ENCODE measurements at regions not wholly inside any gene's neighbourhood (a gene's known extent, or its start where the extent isn't known, plus 50 kb on each side); places are given as distances from the start of the nearest gene placed in this dataset.
"Not testable (repeated sequence)": the region's sequence is repeated elsewhere in the genome, so short reads cannot be mapped to it uniquely, and the experiment has no call there.

DNA sequence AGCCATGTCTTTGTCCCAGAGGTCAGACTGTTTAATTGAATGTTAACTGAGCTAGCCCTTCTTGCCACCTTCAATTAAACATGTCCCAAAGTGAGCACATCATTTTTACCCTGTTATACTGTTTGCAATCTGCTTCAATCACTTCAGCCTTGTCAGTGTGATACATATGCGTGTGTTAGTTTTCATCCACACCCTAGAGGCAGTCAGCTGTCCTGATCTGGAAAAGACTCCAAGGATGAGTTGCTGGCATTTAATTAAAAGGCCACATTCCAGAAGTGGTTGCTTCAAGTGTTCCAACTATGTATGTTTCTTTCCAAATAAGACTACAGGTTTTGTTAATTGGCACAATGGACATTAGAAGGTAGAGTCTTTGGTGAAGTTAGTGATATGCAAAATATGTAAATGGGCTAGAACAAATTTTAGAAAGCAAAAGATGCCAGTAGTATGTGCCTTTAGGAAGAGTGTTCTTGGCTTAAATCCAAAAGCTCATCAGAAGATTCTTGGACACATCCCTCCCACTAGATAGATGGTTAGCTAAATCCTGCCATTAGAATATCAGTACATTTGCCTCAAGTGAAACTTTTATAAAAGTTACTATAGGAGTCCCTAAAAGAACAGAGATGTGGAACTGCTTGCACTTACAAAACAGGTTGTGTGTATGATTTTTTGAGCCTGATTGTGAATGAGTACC is 79.5 kb upstream of the SLIT2 start:
- no peaks in the 10 kb centered on the region for H3K36me3 ChIP-seq (ENCODE audit: insufficient read depth, low read length)
- no peak overlapping the region for H3K4me3 ChIP-seq (ENCODE audit: low read depth in 1 of 2, low read length in 2 of 2)
- H3K4me1 ChIP-seq (ENCODE audit: insufficient read depth, low read length), result no peaks in the 10 kb centered on the region
- no peaks in the 10 kb centered on the region for H3K9me3 ChIP-seq (ENCODE audit: low read length)
- H3K27ac ChIP-seq (ENCODE audit: low read depth, low read length), result no peak overlapping the region
- H3K27me3 ChIP-seq (ENCODE audit: control insufficient read depth in 1 of 2, insufficient read depth in 2 of 2, low read length in 2 of 2), result no peaks in the 10 kb centered on the region
- H3K9ac ChIP-seq (ENCODE audit: low read length), result no peak overlapping the region

DNA sequence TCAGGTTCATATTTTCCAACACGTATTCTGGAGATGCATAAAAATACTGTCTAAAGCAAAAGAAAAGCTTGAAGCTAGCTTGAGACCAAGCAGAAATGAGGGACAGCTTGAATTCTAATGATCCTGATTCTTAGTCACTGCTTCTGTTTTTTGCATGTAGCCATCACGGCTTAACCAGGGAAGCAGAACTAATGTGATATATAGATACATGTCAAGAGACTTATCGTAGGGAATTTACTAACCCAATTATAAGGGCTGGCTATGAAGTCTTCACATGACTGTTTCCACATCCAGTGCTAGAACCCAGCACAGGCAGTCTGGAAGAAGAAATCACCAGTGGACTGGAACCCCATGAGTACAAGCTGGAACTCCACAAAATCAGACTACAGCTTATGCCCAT is 85.2 kb upstream of the SLIT2 start:
- Histone ChIP-seq H3K4me3 (ENCODE audit: low read depth in 1 of 2, low read length in 2 of 2) (no peak overlapping the region), H3K27ac (ENCODE audit: low read depth, low read length) (no peak overlapping the region), H3K4me1 (ENCODE audit: insufficient read depth, low read length) (no peaks in the 10 kb centered on the region), H3K36me3 (ENCODE audit: insufficient read depth, low read length) (no peaks in the 10 kb centered on the region), H3K9ac (ENCODE audit: low read length) (no peak overlapping the region), H3K9me3 (ENCODE audit: low read length) (no peaks in the 10 kb centered on the region), H3K27me3 (ENCODE audit: control insufficient read depth in 1 of 2, insufficient read depth in 2 of 2, low read length in 2 of 2) (no peaks in the 10 kb centered on the region)

DNA sequence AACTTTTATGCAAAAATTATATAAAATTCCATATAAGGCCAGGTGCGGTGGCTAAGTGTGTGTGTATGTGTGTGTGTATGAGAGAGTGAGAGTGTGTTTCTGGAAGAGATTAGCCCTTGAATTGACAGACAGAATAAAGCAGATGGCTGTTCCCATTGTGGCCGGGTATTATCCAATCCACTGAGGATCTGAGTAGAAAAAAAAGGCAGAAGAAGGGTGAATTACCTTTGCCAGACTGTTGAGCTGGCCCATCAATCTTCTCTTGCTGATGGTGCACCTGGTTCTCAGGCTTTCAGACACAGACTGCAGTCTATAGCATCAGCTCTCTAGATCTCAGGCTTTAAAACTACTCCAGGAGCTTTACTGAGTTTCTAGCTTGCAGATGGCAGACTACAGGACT is 92.2 kb upstream of the SLIT2 start:
- H3K36me3 ChIP-seq (ENCODE audit: insufficient read depth, low read length), result no peaks in the 10 kb centered on the region
- H3K9me3 ChIP-seq (ENCODE audit: low read length), result no peaks in the 10 kb centered on the region
- no peak overlapping the region for H3K27ac ChIP-seq (ENCODE audit: low read depth, low read length)
- no peak overlapping the region for H3K9ac ChIP-seq (ENCODE audit: low read length)
- H3K27me3 ChIP-seq (ENCODE audit: control insufficient read depth in 1 of 2, insufficient read depth in 2 of 2, low read length in 2 of 2), result no peaks in the 10 kb centered on the region
- H3K4me1 ChIP-seq (ENCODE audit: insufficient read depth, low read length), result no peaks in the 10 kb centered on the region
- H3K4me3 ChIP-seq (ENCODE audit: low read depth in 1 of 2, low read length in 2 of 2), result no peak overlapping the region

DNA sequence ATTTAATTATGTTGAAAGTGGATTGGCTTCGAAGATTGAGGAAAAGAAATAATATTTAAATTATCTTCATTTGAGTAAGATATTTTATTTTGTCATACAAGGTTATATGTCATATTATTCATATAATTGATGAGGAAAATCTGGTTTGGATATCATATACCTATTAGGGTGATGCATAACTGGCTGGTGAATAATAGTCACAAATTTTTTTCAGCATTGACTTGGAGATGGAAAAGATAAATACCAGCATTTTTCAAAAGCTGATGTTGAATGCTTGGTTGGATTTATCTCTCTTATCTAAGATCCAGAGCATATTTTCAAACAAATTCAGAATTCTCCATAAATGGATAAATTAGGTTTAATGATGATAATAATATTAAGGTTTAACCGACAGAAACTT is 93.5 kb upstream of the SLIT2 start:
- H3K9me3 ChIP-seq (ENCODE audit: low read length), result no peaks in the 10 kb centered on the region
- H3K4me3 ChIP-seq (ENCODE audit: low read depth in 1 of 2, low read length in 2 of 2), result no peak overlapping the region
- H3K36me3 ChIP-seq (ENCODE audit: insufficient read depth, low read length), result no peaks in the 10 kb centered on the region
- H3K27me3 ChIP-seq (ENCODE audit: control insufficient read depth in 1 of 2, insufficient read depth in 2 of 2, low read length in 2 of 2), result no peaks in the 10 kb centered on the region
- H3K9ac ChIP-seq (ENCODE audit: low read length), result no peak overlapping the region
- H3K27ac ChIP-seq (ENCODE audit: low read depth, low read length), result no peak overlapping the region
- H3K4me1 ChIP-seq (ENCODE audit: insufficient read depth, low read length), result no peaks in the 10 kb centered on the region

DNA sequence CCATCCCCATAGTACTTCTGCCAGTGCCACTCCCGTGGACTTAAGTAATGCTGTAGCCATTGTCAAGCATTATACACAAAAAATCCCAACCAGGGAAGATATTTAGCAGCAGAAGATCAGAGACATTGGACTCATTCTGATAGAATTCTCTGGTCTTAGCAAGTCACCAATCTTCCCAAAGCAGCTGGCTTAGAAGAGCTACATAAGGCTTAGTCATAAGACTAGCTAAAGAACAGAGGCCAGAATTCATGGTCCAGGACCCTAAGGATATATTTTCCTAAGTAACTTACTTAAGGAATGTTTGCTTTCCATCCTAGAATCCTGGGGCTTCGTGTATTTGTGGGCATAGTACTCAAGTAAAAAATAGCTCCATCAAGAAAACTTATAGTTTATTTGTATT is 100.3 kb upstream of the SLIT2 start:
- Histone ChIP-seq H3K27me3 (ENCODE audit: control insufficient read depth in 1 of 2, insufficient read depth in 2 of 2, low read length in 2 of 2) (no peaks in the 10 kb centered on the region), H3K9me3 (ENCODE audit: low read length) (no peaks in the 10 kb centered on the region), H3K4me1 (ENCODE audit: insufficient read depth, low read length) (no peaks in the 10 kb centered on the region), H3K9ac (ENCODE audit: low read length) (no peak overlapping the region), H3K27ac (ENCODE audit: low read depth, low read length) (no peak overlapping the region), H3K36me3 (ENCODE audit: insufficient read depth, low read length) (no peaks in the 10 kb centered on the region), H3K4me3 (ENCODE audit: low read depth in 1 of 2, low read length in 2 of 2) (no peak overlapping the region)

DNA sequence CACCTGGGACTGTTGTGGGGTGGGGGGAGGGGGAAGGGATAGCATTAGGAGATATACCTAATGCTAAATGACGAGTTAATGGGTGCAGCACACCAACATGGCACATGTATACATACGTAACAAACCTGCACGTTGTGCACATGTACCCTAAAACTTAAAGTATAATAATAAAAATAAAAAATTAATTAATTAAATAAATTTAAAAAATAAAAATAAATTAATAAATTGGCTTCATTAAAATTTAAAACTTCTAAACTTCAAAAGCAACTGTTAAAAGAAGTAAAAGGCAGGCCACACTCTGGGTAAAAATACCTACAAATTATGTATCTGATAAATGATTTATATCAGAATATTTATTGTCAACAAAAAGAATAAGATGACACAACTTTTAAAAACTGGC is 102.6 kb upstream of the SLIT2 start:
- H3K9me3 ChIP-seq (ENCODE audit: low read length); H3K27me3 ChIP-seq (ENCODE audit: control insufficient read depth in 1 of 2, insufficient read depth in 2 of 2, low read length in 2 of 2); H3K4me1 ChIP-seq (ENCODE audit: insufficient read depth, low read length); H3K9ac ChIP-seq (ENCODE audit: low read length); H3K27ac ChIP-seq (ENCODE audit: low read depth, low read length); H3K36me3 ChIP-seq (ENCODE audit: insufficient read depth, low read length); H3K4me3 ChIP-seq (ENCODE audit: low read depth in 1 of 2, low read length in 2 of 2): not testable (repeated sequence)

DNA sequence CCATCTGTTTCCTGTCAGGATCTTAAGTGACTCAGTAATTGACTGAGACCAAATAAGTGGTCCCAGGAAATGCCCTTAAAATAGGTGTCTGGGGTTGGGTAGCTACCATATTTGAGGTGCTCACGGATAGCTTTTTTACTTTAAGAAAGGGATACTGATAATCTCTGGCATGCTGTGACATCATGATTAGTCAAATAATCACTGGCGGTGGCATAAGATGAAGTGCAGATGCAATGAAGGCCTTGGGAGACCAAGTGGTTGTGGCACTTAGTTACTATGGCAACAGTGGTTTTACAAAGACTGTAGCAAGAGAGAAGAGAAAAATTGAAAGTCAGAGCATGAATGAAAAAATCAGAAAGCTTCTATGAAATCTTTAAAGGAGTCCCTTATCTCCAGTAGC is 114.5 kb upstream of the SLIT2 start:
- no peak overlapping the region for H3K4me3 ChIP-seq (ENCODE audit: low read depth in 1 of 2, low read length in 2 of 2)
- H3K9ac ChIP-seq (ENCODE audit: low read length), result no peak overlapping the region
- no peaks in the 10 kb centered on the region for H3K36me3 ChIP-seq (ENCODE audit: insufficient read depth, low read length)
- H3K27me3 ChIP-seq (ENCODE audit: control insufficient read depth in 1 of 2, insufficient read depth in 2 of 2, low read length in 2 of 2), result no peaks in the 10 kb centered on the region
- no peak overlapping the region for H3K27ac ChIP-seq (ENCODE audit: low read depth, low read length)
- no peaks in the 10 kb centered on the region for H3K9me3 ChIP-seq (ENCODE audit: low read length)
- H3K4me1 ChIP-seq (ENCODE audit: insufficient read depth, low read length), result no peaks in the 10 kb centered on the region

DNA sequence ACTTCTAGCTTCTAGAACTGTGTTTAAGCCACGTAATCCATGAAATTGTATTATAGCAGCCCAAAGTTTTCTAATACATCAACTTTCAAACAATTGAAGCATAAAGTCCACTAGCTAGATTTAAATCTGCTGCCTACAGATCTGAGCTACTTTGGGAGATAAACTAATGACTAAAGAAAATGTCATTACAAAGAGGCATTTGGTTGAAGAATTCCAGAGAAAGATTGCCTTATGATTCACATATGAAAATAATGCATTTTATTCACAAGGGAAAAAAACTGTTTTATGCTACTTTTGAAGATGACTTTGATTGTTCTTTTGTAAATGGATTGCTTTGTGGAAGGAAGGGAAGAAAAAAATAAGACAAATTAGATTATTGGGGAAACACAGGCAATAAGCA is 124.1 kb upstream of the SLIT2 start:
- H3K27ac ChIP-seq (ENCODE audit: low read depth, low read length), result no peak overlapping the region
- no peaks in the 10 kb centered on the region for H3K27me3 ChIP-seq (ENCODE audit: control insufficient read depth in 1 of 2, insufficient read depth in 2 of 2, low read length in 2 of 2)
- no peaks in the 10 kb centered on the region for H3K4me1 ChIP-seq (ENCODE audit: insufficient read depth, low read length)
- no peaks in the 10 kb centered on the region for H3K9me3 ChIP-seq (ENCODE audit: low read length)
- H3K9ac ChIP-seq (ENCODE audit: low read length), result no peak overlapping the region
- no peak overlapping the region for H3K4me3 ChIP-seq (ENCODE audit: low read depth in 1 of 2, low read length in 2 of 2)
- no peaks in the 10 kb centered on the region for H3K36me3 ChIP-seq (ENCODE audit: insufficient read depth, low read length)

DNA sequence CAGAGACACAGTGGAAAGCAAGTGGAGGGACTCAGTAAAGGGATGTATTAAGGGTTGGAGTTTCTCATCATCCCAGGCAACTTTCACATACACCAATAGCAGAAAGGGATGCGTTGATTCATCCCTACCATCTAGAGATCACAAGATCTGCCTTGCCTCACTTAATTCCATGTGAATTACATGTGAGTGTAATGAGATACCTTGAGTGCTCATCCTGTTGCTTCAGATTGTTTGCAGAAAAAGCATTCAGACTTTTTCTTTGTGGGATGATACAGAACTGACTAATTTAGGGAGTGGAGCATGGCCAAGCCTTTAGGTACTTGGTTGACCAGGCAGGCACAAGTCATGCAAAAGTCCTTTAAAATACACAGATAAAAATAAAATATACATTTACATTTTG is 124.8 kb upstream of the SLIT2 start:
- H3K36me3 ChIP-seq (ENCODE audit: insufficient read depth, low read length), result no peaks in the 10 kb centered on the region
- H3K9me3 ChIP-seq (ENCODE audit: low read length), result no peaks in the 10 kb centered on the region
- no peaks in the 10 kb centered on the region for H3K4me1 ChIP-seq (ENCODE audit: insufficient read depth, low read length)
- no peak overlapping the region for H3K9ac ChIP-seq (ENCODE audit: low read length)
- H3K27ac ChIP-seq (ENCODE audit: low read depth, low read length), result no peak overlapping the region
- no peaks in the 10 kb centered on the region for H3K27me3 ChIP-seq (ENCODE audit: control insufficient read depth in 1 of 2, insufficient read depth in 2 of 2, low read length in 2 of 2)
- H3K4me3 ChIP-seq (ENCODE audit: low read depth in 1 of 2, low read length in 2 of 2), result no peak overlapping the region

DNA sequence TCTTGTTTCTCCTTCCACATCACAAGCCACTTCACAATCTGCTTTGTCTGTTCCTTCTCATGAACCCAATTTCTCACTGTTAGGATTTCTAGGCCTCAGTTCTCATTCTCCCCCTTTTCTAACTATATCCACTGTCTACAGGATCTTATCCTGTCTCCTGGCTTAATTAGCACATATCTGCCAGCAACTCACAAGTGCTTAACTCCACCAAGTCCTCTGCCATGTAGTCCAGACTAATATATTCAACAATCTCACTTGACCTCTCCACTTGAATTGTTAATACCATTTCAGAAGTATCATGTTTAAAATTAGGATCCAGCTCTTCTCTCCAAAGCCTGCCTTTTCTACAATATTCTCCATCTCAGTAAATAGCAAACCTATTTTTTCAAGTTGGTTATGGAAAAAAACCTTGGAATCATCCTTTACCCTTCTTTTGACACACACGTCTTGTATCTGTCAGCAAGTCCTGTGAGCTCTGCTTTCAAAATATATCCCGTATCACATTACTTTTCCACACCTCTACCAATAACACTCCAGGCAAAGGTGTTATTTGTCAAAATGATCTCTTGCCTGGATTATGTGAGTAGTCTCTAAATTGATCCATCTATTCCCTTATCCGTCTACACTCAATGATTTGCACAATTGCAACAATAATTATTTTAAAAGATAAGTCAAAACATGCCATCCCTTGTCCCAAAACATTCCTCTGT is 127.2 kb upstream of the SLIT2 start:
- H3K4me3 ChIP-seq (ENCODE audit: low read depth in 1 of 2, low read length in 2 of 2), result no peak overlapping the region
- H3K9ac ChIP-seq (ENCODE audit: low read length), result no peak overlapping the region
- no peaks in the 10 kb centered on the region for H3K9me3 ChIP-seq (ENCODE audit: low read length)
- H3K27me3 ChIP-seq (ENCODE audit: control insufficient read depth in 1 of 2, insufficient read depth in 2 of 2, low read length in 2 of 2), result no peaks in the 10 kb centered on the region
- no peak overlapping the region for H3K27ac ChIP-seq (ENCODE audit: low read depth, low read length)
- no peaks in the 10 kb centered on the region for H3K36me3 ChIP-seq (ENCODE audit: insufficient read depth, low read length)
- no peaks in the 10 kb centered on the region for H3K4me1 ChIP-seq (ENCODE audit: insufficient read depth, low read length)

DNA sequence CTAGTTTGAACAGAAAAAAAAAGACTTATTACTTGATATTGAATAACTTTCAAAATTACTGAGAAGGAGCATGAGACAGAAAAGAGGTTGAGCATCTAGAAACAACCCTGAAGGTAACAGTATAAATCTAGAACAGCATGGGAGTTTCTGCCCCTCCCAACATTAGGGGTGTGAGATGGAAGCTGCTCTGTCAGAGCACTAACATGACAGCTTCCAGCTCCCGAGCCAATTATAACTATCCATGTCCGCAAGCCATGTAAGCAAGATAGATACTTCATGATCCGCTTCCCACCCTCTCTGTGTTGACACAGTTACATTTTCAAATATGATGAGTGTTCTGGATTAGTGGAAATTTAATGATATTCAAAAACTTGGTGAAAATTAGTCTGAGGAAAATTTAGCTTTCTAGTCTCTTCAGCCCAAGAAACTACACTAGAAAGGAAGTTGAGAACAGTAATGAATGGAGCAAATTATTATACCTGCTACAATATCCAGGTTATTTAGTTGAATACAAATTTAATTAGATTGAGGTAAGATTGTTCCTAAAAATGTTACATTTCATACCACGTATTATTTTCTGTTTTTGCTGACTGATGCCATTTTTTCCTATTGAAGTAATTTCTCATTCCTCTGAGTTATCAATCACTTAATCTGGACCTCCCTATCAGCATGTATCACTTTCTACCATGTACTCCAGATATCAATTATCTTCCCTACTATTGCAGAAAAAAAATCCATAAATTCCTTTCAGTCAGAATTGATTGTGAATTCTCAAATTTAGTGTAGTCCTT is 129.3 kb upstream of the SLIT2 start:
- Histone ChIP-seq H3K4me1 (ENCODE audit: insufficient read depth, low read length) (no peaks in the 10 kb centered on the region), H3K9ac (ENCODE audit: low read length) (no peak overlapping the region), H3K36me3 (ENCODE audit: insufficient read depth, low read length) (no peaks in the 10 kb centered on the region), H3K27ac (ENCODE audit: low read depth, low read length) (no peak overlapping the region), H3K9me3 (ENCODE audit: low read length) (no peaks in the 10 kb centered on the region), H3K4me3 (ENCODE audit: low read depth in 1 of 2, low read length in 2 of 2) (no peak overlapping the region), H3K27me3 (ENCODE audit: control insufficient read depth in 1 of 2, insufficient read depth in 2 of 2, low read length in 2 of 2) (no peaks in the 10 kb centered on the region)
